ENCODE measurements at regions not wholly inside any gene's neighbourhood (a gene's known extent, or its start where the extent isn't known, plus 50 kb on each side); places are given as distances from the start of the nearest gene placed in this dataset.

GRCh38 chr12:123097561-123098084 lies 53.3 kb downstream of the PITPNM2 start:
- no peak overlapping the region for H3K4me3 ChIP-seq
- H3K36me3 ChIP-seq, result no peaks in the 10 kb centered on the region
- peaks cover 47% of the 10 kb centered on the region for H3K4me1 ChIP-seq
- no peaks in the 10 kb centered on the region for H3K27me3 ChIP-seq
- TF ChIP-seq CTCF (IDR thresholded peaks at IDR 0.05) (no peak), POLR2AphosphoS5 (IDR thresholded peaks at IDR 0.05; ENCODE audit: insufficient read depth in 1 of 2, low read depth in 1 of 2) (peak; percentile 22 to 70)
- intact Hi-C loops (cut with DNase I), result no loop called here
- H3K27ac ChIP-seq, result peak overlapping the region; percentile 64
- H3K9me3 ChIP-seq, result no peaks in the 10 kb centered on the region
- DNase-seq (ENCODE audit: extremely low spot score in 2 of 2), result no peak

- no peak for TF ChIP-seq POLR2AphosphoS5 (IDR thresholded peaks at IDR 0.05; ENCODE audit: insufficient read depth in 1 of 2, low read depth in 1 of 2)
- TF ChIP-seq CTCF (IDR thresholded peaks at IDR 0.05), result no peak
- TF ChIP-seq POLR2A (IDR thresholded peaks at IDR 0.05), result no peak
- Histone ChIP-seq H3K27me3 (no peaks in the 10 kb centered on the region), H3K9me3 (no peaks in the 10 kb centered on the region), H3K36me3 (no peaks in the 10 kb centered on the region), H3K4me3 (no peak overlapping the region), H3K27ac (peak overlapping the region; percentile 89), H3K4me1 (peaks cover 47% of the 10 kb centered on the region)
- DNase-seq (ENCODE audit: extremely low spot score in 2 of 2), result no peak
- intact Hi-C loops (cut with DNase I), result no loop called here
Observed at GRCh38 chr12:123096741-123097140, 54.1 kb downstream of the PITPNM2 start.

GRCh38 chr12:123096182-123096581 lies 54.7 kb downstream of the PITPNM2 start:
- peak overlapping the region; percentile 89 for H3K27ac ChIP-seq
- intact Hi-C loops (cut with DNase I), result no loop called here
- no peaks in the 10 kb centered on the region for H3K36me3 ChIP-seq
- no peaks in the 10 kb centered on the region for H3K9me3 ChIP-seq
- no peaks in the 10 kb centered on the region for H3K27me3 ChIP-seq
- peaks cover 47% of the 10 kb centered on the region for H3K4me1 ChIP-seq
- H3K4me3 ChIP-seq, result no peak overlapping the region
- TF ChIP-seq POLR2A (IDR thresholded peaks at IDR 0.05) (no peak), CTCF (IDR thresholded peaks at IDR 0.05) (no peak), POLR2AphosphoS5 (IDR thresholded peaks at IDR 0.05; ENCODE audit: insufficient read depth in 1 of 2, low read depth in 1 of 2) (no peak)
- no peak for DNase-seq (ENCODE audit: extremely low spot score in 2 of 2)

GRCh38 chr12:123095078-123095881 lies 55.6 kb downstream of the PITPNM2 start:
- Histone ChIP-seq H3K4me3 (no peak overlapping the region), H3K36me3 (no peaks in the 10 kb centered on the region), H3K27me3 (no peaks in the 10 kb centered on the region), H3K27ac (peak overlapping the region; percentile 89), H3K4me1 (peaks cover 50% of the 10 kb centered on the region), H3K9me3 (no peaks in the 10 kb centered on the region)
- intact Hi-C loops (cut with DNase I), result no loop called here
- DNase-seq (ENCODE audit: extremely low spot score in 2 of 2), result no peak
- TF ChIP-seq POLR2A (IDR thresholded peaks at IDR 0.05) (no peak), CTCF (IDR thresholded peaks at IDR 0.05) (no peak), POLR2AphosphoS5 (IDR thresholded peaks at IDR 0.05; ENCODE audit: insufficient read depth in 1 of 2, low read depth in 1 of 2) (no peak)

Data from vagina (tissue), 2 donors.